SKM-1 (cell line): ENCODE measurements at regions not wholly inside any gene's neighbourhood (a gene's known extent, or its start where the extent isn't known, plus 50 kb on each side); places are given as distances from the start of the nearest gene placed in this dataset.

Experiments used
- DNase-seq: peaks from one replicate; lab custom pipeline; 2025; ENCODE audit not compliant: unreplicated experiment; lab: John Stamatoyannopoulos, UW

- no peak for DNase-seq
Measured at GRCh38 chr3:72336114-72336651, 512.1 kb downstream of the SHQ1 start.

GRCh38 chr3:72335458-72336095 lies 512.7 kb downstream of the SHQ1 start:
- DNase-seq, result no peak

- DNase-seq, result no peak
Measured at GRCh38 chr3:72334681-72335457, 513.4 kb downstream of the SHQ1 start.

DNA sequence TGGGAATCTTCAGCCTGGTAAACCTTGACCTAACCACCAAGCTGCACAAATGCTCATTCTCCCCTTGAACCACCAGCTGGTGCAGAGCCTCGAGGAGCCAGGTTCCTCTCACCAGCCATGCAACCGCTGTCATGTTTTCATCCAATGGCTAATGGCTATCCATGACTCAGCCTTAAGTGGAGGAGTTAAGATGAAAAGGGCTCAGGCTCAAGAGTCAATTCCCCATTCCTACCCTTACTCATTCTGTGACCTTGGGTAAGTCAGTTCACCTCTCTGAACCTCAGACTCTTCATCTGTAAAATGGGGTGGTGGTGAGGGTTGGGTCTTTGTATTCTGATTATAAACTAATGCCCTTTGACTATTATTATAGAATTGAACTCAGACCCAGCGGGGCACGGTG lies 515.6 kb downstream of the SHQ1 start:
- no peak for DNase-seq

DNA sequence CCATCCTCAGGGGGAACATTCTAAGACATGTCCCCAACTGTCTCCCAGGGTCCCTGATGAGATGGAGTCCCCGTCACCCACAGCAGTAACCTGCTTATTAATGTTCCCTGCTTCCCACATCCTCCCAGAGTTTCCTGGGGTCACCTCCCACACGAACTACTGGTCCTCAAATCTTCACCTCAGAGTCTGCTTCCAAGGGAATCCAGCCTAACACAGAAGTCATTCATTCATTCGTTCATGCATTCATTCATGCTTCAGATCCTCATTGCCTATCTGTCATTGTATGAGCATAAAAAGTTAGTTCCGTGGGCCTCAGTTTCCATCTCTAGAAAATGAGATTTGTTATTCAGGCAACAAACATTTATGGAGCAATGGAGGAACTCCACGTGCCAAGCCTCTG lies 516.2 kb downstream of the SHQ1 start:
- no peak for DNase-seq

DNA sequence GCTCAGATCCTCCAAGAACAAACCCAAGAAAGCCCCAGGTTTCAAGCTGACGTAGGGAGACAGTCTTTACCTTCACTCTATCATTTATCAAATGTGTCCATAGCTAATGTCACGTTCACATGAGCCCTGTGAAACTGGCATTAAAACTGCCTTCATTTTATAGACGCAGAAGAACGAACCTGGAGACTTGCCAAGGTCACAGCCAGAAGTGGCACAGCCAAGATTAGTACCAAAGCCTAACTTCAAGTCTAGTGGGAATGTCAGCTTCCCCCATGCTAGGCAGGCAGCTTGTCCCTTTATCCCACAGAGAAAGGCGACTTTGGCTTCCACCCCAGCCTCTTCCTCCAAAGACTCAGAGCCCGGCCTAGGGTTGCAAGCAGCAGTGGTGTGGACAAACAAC lies 517.2 kb downstream of the SHQ1 start:
- no peak for DNase-seq

GRCh38 chr3:72329354-72329753 lies 518.9 kb downstream of the SHQ1 start:
- no peak for DNase-seq

DNA sequence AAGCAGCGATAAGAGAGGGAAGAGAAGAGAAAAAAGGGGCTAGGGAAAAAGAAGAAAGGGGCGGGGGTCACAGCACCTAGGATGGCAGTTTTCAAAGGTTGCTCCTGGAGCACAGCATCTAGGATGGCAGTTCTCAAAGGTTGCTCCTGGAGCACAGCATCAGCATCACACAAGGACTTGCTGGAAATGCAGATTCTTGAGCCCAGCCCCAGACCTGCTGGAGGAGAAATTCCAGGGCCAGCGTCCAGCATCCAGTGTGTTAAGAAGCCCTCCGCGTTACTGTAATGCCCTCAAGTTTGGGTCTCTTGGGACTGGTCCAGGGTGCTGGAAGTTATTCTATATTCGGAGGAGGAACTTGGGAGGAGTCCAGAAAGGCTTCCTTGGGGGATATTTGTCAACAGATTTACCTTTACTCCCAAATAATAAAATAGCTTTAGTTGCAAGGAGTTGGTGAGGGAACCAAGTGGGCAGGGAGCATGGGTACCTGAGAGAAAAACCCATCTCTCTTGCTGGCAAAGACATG lies 519.4 kb downstream of the SHQ1 start:
- no peak for DNase-seq

DNA sequence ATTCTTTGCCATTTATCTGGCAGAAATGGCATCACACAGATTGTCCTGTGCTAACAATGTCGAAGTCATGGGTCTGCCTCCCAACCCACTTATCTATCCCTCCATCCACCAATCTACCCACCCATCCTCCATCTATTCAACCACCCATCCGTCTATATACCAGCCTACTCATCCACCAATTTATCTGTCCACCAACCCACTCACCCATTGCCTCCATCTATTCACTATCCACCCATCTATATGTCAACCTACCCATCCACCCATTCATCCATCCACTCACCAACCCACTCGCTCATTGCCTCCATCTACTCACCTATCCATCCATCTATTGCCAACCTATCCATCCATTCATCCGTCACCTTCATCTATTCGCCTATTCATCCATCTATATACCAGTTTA lies 521.2 kb downstream of the SHQ1 start:
- no peak for DNase-seq

DNA sequence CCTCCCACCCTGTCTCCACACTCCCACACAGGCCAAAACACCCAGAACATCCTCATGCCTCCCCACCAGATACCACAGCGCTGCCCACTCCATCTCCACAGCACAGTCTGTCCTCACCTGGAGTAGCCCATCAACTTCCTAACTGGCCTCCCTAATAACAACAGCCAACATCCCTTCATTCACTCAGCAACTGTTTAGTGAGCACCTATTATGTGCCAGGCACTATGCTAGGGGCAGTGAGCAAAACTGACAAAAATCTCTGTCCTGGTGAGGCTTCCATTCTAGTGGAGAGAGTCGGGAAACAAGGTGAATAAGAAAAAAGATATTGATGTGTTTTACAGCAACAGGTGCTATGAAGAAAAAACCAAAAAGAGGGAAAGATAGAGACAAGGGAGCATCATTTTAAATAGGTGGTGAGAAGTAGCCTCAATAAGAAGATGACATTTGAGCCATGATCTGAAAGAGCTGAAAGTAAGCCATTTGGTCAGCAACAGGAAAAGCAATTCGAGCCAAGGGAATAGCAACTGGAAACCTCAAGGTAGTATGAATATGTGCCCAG lies 523.9 kb downstream of the SHQ1 start:
- no peak for DNase-seq

DNA sequence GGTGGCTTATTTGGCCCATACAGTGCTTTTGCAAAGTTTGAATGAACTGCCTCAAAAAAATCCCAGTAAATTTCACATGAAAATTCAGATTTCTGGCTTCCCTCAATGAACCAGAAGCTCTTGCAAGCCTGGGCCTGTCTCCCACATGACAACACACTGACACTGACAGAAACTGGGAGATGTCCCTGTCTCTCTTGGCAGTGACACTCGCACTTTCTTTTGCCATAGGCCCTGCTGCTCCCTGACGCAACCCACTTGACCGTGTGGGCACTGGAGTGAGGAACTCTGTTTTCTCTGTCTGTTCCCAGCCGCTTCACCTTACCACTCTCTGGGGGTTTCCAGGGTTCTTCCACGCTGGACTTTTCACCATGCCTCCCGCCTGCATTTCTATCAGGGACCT lies 524.5 kb downstream of the SHQ1 start:
- no peak for DNase-seq

DNA sequence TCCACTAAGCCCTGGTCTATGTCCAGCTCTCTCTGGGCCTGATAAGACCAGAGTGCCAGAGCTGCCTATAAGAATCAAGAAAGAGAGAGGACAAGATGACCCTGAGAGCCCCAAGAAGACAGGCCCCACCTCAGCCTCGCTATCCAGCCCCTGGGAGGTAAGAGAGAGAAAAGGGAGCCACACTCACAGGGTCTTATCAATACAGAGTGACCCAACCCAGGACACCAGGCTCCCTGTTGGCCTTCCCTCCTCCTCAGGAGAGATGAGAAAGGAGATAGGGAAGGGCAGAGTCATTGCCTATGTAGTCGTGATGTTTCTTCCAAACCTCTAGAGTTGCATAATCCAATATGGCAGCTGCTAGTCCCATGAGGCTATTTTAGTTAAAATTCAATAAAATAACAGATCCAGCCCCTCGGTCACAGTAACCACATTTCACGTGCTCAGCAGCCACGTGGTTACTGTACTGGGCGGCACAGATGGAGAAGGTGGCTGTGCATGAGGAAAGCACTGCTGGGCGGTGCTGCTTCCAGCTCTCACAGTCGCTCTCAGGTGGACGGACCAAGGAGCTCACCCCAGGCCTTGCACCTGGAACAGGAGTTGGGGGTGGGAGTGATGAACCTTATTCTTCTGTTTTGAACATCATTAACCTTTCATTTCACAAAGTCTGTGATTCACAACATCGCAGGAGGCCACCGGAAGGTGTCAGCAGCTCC lies 525.8 kb downstream of the SHQ1 start:
- no peak for DNase-seq

GRCh38 chr3:72320955-72321303 lies 527.3 kb downstream of the SHQ1 start:
- DNase-seq, result no peak

DNA sequence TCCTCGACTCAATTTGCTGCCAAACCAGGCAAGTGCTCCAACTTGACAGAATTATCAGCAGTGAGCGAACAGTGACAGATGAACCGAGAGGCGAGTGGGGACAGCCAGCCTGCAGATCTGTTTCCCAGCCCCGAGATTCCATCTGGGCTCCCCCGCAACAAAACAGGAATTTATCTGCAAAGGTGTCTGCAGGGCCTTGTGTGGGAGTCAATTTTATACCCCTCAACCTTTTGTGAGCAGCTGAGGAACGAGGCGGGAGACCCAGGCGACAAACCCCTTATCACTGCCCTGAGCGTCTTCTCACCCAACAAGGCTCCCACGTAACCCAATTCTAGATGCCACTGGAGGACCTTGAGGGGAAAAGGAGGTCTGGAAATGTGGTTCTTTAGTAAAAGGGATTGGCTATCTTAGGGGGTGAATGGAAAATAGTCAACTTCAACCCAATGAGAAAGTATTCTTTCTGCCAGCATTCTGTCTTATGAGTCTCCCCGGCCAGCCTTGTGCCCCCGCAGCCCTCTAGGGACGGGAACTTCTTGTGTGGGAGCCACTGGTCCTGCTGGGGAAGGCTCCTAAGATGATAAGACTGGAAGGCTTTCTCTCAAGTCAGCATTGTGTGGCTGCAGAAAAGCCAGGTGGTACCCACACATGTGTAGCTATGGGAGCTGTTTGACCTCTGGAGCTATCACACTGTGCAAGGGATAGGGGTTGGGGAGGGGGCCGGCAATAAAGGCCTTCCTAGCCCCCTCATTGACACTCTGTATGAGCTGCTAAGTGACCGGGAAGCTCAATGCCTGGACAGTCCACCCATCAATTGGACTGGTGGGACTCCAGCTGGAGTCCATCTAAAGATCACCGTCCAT lies 527.9 kb downstream of the SHQ1 start:
- DNase-seq, result no peak

DNA sequence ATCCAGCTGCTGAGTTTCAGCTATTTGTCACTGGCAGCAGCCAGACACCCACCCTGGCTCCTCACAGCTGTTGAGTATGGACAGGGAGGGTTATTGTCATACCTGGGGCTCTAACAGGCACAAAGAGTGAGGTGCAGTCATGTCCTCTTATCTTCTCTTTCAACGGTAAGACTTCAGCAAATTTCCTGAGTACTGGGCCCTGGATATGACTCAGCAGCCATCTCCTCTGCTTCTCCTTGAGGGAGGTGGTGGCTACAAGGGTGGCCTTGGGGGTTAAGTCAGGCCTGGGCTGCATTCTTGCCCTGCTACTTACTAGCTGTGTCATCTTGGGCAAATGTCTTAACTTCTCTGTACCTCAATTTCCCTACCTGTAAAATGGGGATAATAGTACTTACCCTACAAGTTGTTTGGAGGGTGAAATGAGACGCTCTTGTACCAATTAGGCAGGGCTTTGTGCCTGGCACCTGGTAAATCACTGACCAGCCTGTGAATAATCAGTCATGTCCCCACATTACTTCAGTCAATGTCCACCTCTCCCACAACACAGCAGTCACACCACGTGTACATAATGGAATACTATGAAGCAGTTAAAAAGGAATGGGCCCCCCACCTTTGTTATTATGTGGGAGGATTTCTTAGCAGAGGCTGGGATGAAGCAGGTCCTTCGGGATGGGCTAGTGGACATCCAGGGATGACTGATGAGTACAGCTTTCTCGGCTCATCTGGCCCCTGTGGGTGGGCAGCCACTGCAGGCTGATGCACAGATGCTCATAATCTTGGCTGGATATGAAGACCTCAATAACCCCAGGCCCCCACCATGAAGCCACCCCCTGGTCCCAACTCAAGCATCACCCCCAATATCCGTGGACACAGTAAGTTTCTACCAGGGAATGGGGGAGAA lies 528.8 kb downstream of the SHQ1 start:
- DNase-seq, result no peak

- no peak for DNase-seq
Measured at GRCh38 chr3:72318504-72319193, 529.6 kb downstream of the SHQ1 start.

- no peak for DNase-seq
Measured at GRCh38 chr3:72317491-72317890, 530.8 kb downstream of the SHQ1 start.

GRCh38 chr3:72316501-72317279 lies 531.6 kb downstream of the SHQ1 start:
- no peak for DNase-seq
